HFFc6 (cell line): ENCODE measurements at regions not wholly inside any gene's neighbourhood (a gene's known extent, or its start where the extent isn't known, plus 50 kb on each side); places are given as distances from the start of the nearest gene placed in this dataset.

Experiments
- DNase-seq: peaks from one replicate; pipeline ENCODE4 v3.0.0-alpha.2; 2018
- H3K27ac Mint-ChIP-seq: 2 replicates; pipeline ENCODE4 v1.8.0; 2020; ENCODE audit warnings: mild to moderate bottlenecking, mixed read lengths
- H3K27me3 Mint-ChIP-seq: 2 replicates; pipeline ENCODE4 v1.8.0; 2021; ENCODE audit warnings: mild to moderate bottlenecking, moderate library complexity, mixed read lengths; ENCODE audit not compliant: insufficient read depth
- H3K36me3 Mint-ChIP-seq: 2 replicates; pipeline ENCODE4 v1.8.0; 2021; ENCODE audit warnings: low read depth, mixed read lengths
- H3K4me1 Mint-ChIP-seq: 2 replicates; pipeline ENCODE4 v1.8.0; 2020; ENCODE audit warnings: low read depth, mixed read lengths
- H3K4me3 Mint-ChIP-seq: 2 replicates; pipeline ENCODE4 v1.8.0; 2020; ENCODE audit warnings: mild to moderate bottlenecking, moderate library complexity, mixed read lengths
- H3K9me3 Mint-ChIP-seq: 2 replicates; pipeline ENCODE4 v1.8.0; 2020; ENCODE audit warnings: mild to moderate bottlenecking, mixed read lengths
- CTCF ChIP-seq: fragments of 200-600 bp; sonication (generic); IDR thresholded peaks from 2 replicates; pipeline ENCODE4 v1.5.0; 2021; ENCODE audit warnings: antibody characterized with exemption, mild to moderate bottlenecking

DNA sequence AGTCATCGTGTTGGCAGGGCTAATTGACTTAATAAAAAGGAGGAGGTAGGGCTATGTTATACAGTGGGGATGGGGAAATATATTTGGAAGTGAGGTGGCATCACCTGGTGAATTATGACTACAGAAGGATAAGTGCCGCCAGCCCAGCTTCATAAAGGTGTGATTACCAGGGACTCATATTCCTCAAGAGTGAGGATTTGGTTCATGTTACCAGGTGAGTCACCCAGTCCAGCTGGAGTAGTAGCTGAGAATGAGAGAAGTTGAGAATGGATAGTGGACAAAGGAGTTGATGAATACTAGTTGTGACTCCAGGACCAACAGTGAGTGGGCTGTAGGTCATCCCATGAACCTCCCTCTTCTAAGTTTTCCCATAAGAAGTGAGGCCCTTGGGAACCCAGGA lies 143.0 kb upstream of the GALNT15 start:
- no peak overlapping the region for H3K4me3 Mint-ChIP-seq
- H3K9me3 Mint-ChIP-seq, result no peaks in the 10 kb centered on the region
- H3K4me1 Mint-ChIP-seq, result peaks cover 74% of the 10 kb centered on the region
- H3K36me3 Mint-ChIP-seq, result no peaks in the 10 kb centered on the region
- DNase-seq, result no peak
- H3K27ac Mint-ChIP-seq, result no peak overlapping the region
- TF ChIP-seq CTCF, result no peak
- H3K27me3 Mint-ChIP-seq, result no peaks in the 10 kb centered on the region

GRCh38 chr3:16033889-16034687 lies 140.4 kb upstream of the GALNT15 start:
- no peak for TF ChIP-seq CTCF
- Mint-ChIP-seq H3K9me3 (no peaks in the 10 kb centered on the region), H3K27ac (peak overlapping the region; percentile 71), H3K4me1 (peaks cover 57% of the 10 kb centered on the region), H3K36me3 (0 out of 2 replicates have a peak, but pooled peaks cover 3% of the 10 kb centered on the region), H3K4me3 (no peak overlapping the region), H3K27me3 (no peaks in the 10 kb centered on the region)
- DNase-seq, result peak; percentile 57

- Mint-ChIP-seq H3K27me3 (peaks cover 1% of the 10 kb centered on the region; the same call in 1 of the 2 replicates), H3K4me1 (peaks cover 29% of the 10 kb centered on the region), H3K27ac (no peak overlapping the region), H3K36me3 (peaks cover 14% of the 10 kb centered on the region; the same call in 1 of the 2 replicates), H3K4me3 (no peak overlapping the region), H3K9me3 (no peaks in the 10 kb centered on the region)
- DNase-seq, result no peak
- no peak for TF ChIP-seq CTCF
These were observed 133.5 kb upstream of the GALNT15 start for GRCh38 chr3:16040991-16041390.

GRCh38 chr3:16048435-16049318 lies 125.8 kb upstream of the GALNT15 start:
- peak overlapping the region; percentile 76 for H3K4me3 Mint-ChIP-seq
- H3K27ac Mint-ChIP-seq, result peak overlapping the region; percentile 15; the same call in 1 of the 2 replicates
- no peaks in the 10 kb centered on the region for H3K36me3 Mint-ChIP-seq
- peaks cover 44% of the 10 kb centered on the region for H3K4me1 Mint-ChIP-seq
- no peaks in the 10 kb centered on the region; the same call in none of the 2 replicates for H3K27me3 Mint-ChIP-seq
- DNase-seq, result peak; percentile 73
- peak; percentile 93 for TF ChIP-seq CTCF
- H3K9me3 Mint-ChIP-seq, result no peaks in the 10 kb centered on the region

GRCh38 chr3:16050641-16051467 lies 123.6 kb upstream of the GALNT15 start:
- H3K9me3 Mint-ChIP-seq, result no peaks in the 10 kb centered on the region
- no peaks in the 10 kb centered on the region; the same call in none of the 2 replicates for H3K27me3 Mint-ChIP-seq
- no peak overlapping the region for H3K4me3 Mint-ChIP-seq
- H3K4me1 Mint-ChIP-seq, result peaks cover 63% of the 10 kb centered on the region
- DNase-seq, result no peak
- TF ChIP-seq CTCF, result no peak
- H3K27ac Mint-ChIP-seq, result peak overlapping the region; percentile 40; the same call in 1 of the 2 replicates
- no peaks in the 10 kb centered on the region for H3K36me3 Mint-ChIP-seq
